HL-60 (cell line): ENCODE measurements at regions not wholly inside any gene's neighbourhood (a gene's known extent, or its start where the extent isn't known, plus 50 kb on each side); places are given as distances from the start of the nearest gene placed in this dataset.

Source experiments
- CTCF ChIP-seq: IDR thresholded peaks from one replicate; pipeline ENCODE4 v1.5.1; 2011; ENCODE audit warnings: low read length, control low read depth, inconsistent platforms; ENCODE audit not compliant: insufficient read depth
- GABPA ChIP-seq: IDR thresholded peaks from 2 replicates; pipeline ENCODE4 v1.6.1; 2012; ENCODE audit warnings: low read depth

GRCh38 chr13:79803296-79803695 lies 322.3 kb downstream of the NDFIP2 start:
- no peak for TF ChIP-seq CTCF
- no peak for TF ChIP-seq GABPA
